ENCODE measurements at regions not wholly inside any gene's neighbourhood (a gene's known extent, or its start where the extent isn't known, plus 50 kb on each side); places are given as distances from the start of the nearest gene placed in this dataset.

- TF ChIP-seq CTCF (IDR thresholded peaks at IDR 0.05; ENCODE audit: insufficient read depth, low read depth, low read length) (no peak), EZH2 (IDR thresholded peaks at IDR 0.05; ENCODE audit: insufficient read depth, low read length) (no peak)
Measured at GRCh38 chr13:63691474-63691873, 2275.8 kb upstream of the PCDH20 start.

Measured in astrocyte (in vitro differentiated cells and primary cell).